BJ (cell line): ENCODE measurements at regions not wholly inside any gene's neighbourhood (a gene's known extent, or its start where the extent isn't known, plus 50 kb on each side); places are given as distances from the start of the nearest gene placed in this dataset.

Experiments
- CTCF ChIA-PET: fragments of 350-600 bp; formaldehyde crosslinking; extraction: SDS; loops from one replicate; lab custom pipeline; 2021; ENCODE audit warnings: antibody characterized with exemption, inconsistent platforms; lab: Yijun Ruan, JAX
- POLR2A ChIA-PET: fragments of 300-600 bp; sonication (Branson Sonifier 250); formaldehyde crosslinking; extraction: SDS; loops from one replicate; lab custom pipeline; 2021; ENCODE audit warnings: antibody characterized with exemption; lab: Charles Lee
- DNase-seq: peaks from one replicate; pipeline ENCODE4 v3.0.0-alpha.2; 2011; ENCODE audit warnings: low read depth
- H3K27me3 ChIP-seq: 2 replicates; pipeline ENCODE4 v1.6.0; 2011; ENCODE audit warnings: low read length; ENCODE audit not compliant: control insufficient read depth, insufficient read depth
- H3K36me3 ChIP-seq: 2 replicates; pipeline ENCODE4 v1.5.1; 2011; ENCODE audit warnings: low read length; ENCODE audit not compliant: control insufficient read depth, insufficient read depth
- H3K4me3 ChIP-seq: 2 replicates; pipeline ENCODE4 v1.5.1; 2011; ENCODE audit warnings: low read depth, mild to moderate bottlenecking, control low read depth, low read length
- CTCF ChIP-seq: IDR thresholded peaks from 2 replicates; pipeline ENCODE4 v1.5.1; 2011; ENCODE audit warnings: low read depth, mild to moderate bottlenecking, control low read depth, inconsistent platforms, low read length, moderate library complexity; ENCODE audit not compliant: insufficient read depth

- DNase-seq, result no peak
- H3K36me3 ChIP-seq, result no peaks in the 10 kb centered on the region
- ChIA-PET POLR2A (no interaction called here), CTCF (no interaction called here)
- H3K27me3 ChIP-seq, result no peaks in the 10 kb centered on the region; the same call in 1 of the 2 replicates
- no peak for TF ChIP-seq CTCF
- no peak overlapping the region for H3K4me3 ChIP-seq
These were observed 66.6 kb upstream of the OLFM4 start for GRCh38 chr13:52961987-52962386.

DNA sequence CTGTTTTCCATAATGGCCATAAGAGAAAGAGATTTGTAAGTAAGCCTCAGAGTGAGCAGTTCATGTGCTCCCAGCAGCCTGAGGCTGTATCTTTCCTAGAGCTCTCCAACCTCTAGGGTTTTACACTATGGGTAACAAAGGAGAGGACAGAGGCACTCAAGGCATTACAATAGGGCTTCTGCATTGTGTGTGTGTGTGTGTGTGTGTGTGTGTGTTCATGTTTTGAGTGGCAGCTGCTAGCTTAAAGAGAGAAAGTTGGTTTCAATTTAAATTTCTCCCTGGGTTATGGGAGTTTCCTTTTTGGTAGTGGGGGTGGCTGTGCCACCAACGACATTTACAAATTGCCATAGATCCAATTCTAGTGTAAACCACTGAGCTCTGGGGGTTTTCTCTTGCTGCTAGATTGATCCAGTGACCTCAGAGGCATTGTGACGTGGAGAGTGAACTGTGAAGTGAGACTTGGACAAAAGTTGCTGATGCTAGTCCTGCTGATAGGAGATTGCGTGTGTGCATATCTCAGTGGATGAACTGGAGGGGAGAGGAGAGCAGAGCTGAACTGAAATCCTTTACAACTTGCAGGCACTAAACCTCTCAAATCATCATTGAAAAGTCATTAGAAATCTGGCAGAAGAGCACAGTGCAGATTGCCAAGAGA is 67.2 kb upstream of the OLFM4 start:
- no peak overlapping the region for H3K4me3 ChIP-seq
- no peak for TF ChIP-seq CTCF
- CTCF ChIA-PET, result interaction anchor here (0.5 kb wide), 1 partner anchor 137 kb away, joined by 4 read pairs; no protein-coding TSS in a partner anchor
- no peaks in the 10 kb centered on the region for H3K36me3 ChIP-seq
- H3K27me3 ChIP-seq, result no peaks in the 10 kb centered on the region; the same call in 1 of the 2 replicates
- DNase-seq, result no peak
- POLR2A ChIA-PET, result no interaction called here

GRCh38 chr13:52955472-52955874 is 73.1 kb upstream of the OLFM4 start:
- ChIA-PET POLR2A (no interaction called here), CTCF (interaction anchor here (4.8 kb wide), 1 partner anchor 12 kb away, joined by 34 read pairs; no protein-coding TSS in a partner anchor)
- Histone ChIP-seq H3K27me3 (no peaks in the 10 kb centered on the region; the same call in 1 of the 2 replicates), H3K36me3 (no peaks in the 10 kb centered on the region), H3K4me3 (no peak overlapping the region)
- no peak for DNase-seq
- no peak for TF ChIP-seq CTCF

DNA sequence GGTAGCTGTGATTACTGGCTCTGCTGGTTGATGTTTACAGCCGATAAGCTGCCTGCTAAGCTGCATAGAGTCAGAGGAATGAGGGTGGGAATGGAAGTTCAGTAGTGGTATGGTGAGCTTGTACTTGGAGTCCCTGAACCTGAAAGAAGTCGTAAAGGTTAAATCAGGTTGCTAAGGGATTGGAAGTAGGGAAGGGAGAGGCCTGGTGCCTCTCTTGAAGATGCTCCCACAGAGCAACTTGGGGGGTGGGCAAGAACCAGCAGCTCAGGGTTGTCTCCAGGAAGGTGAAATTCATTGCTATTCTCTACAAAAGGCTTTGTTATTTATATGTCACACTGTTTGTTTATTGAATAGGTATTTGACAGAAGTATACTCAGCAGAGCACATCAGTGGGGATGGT is 73.8 kb upstream of the OLFM4 start:
- DNase-seq, result no peak
- Histone ChIP-seq H3K4me3 (no peak overlapping the region), H3K27me3 (no peaks in the 10 kb centered on the region), H3K36me3 (no peaks in the 10 kb centered on the region)
- no peak for TF ChIP-seq CTCF
- POLR2A ChIA-PET, result no interaction called here
- CTCF ChIA-PET, result interaction anchor here (0.6 to 4.8 kb wide), 2 partner anchors 13 to 92 kb away, joined by 3 to 34 read pairs; no protein-coding TSS in a partner anchor

- ChIA-PET POLR2A (no interaction called here), CTCF (no interaction called here)
- no peak for TF ChIP-seq CTCF
- H3K36me3 ChIP-seq, result no peaks in the 10 kb centered on the region
- no peaks in the 10 kb centered on the region for H3K27me3 ChIP-seq
- no peak for DNase-seq
- no peak overlapping the region for H3K4me3 ChIP-seq
These were observed 78.1 kb upstream of the OLFM4 start for GRCh38 chr13:52950436-52950956.
